ENCODE measurements at regions not wholly inside any gene's neighbourhood (a gene's known extent, or its start where the extent isn't known, plus 50 kb on each side); places are given as distances from the start of the nearest gene placed in this dataset.

- Mint-ChIP-seq H3K4me3 (ENCODE audit: unreplicated experiment) (no peak overlapping the region), H3K4me1 (ENCODE audit: unreplicated experiment) (no peaks in the 10 kb centered on the region), H3K9me3 (ENCODE audit: unreplicated experiment) (no peaks in the 10 kb centered on the region), H3K36me3 (ENCODE audit: low read depth, unreplicated experiment) (no peaks in the 10 kb centered on the region), H3K27me3 (ENCODE audit: unreplicated experiment) (peaks cover 2% of the 10 kb centered on the region), H3K27ac (ENCODE audit: unreplicated experiment) (no peak overlapping the region)
- no peak for TF ChIP-seq CTCF (IDR thresholded peaks at IDR 0.05; ENCODE audit: unreplicated experiment)
- no peak for DNase-seq (ENCODE audit: low spot score)
Measured at GRCh38 chr4:137688651-137689050, 156.4 kb upstream of the PCDH18 start.

GRCh38 chr4:137685357-137685756, 153.1 kb upstream of the PCDH18 start:
- H3K27ac Mint-ChIP-seq (ENCODE audit: unreplicated experiment) = no peak overlapping the region
- H3K4me1 Mint-ChIP-seq (ENCODE audit: unreplicated experiment) = no peaks in the 10 kb centered on the region
- no peak for TF ChIP-seq CTCF (IDR thresholded peaks at IDR 0.05; ENCODE audit: unreplicated experiment)
- no peak for DNase-seq (ENCODE audit: low spot score)
- no peak overlapping the region for H3K4me3 Mint-ChIP-seq (ENCODE audit: unreplicated experiment)
- H3K27me3 Mint-ChIP-seq (ENCODE audit: unreplicated experiment) = peaks cover 2% of the 10 kb centered on the region
- no peaks in the 10 kb centered on the region for H3K9me3 Mint-ChIP-seq (ENCODE audit: unreplicated experiment)
- no peaks in the 10 kb centered on the region for H3K36me3 Mint-ChIP-seq (ENCODE audit: low read depth, unreplicated experiment)

GRCh38 chr4:137681081-137681480, 148.8 kb upstream of the PCDH18 start:
- no peaks in the 10 kb centered on the region for H3K4me1 Mint-ChIP-seq (ENCODE audit: unreplicated experiment)
- H3K27me3 Mint-ChIP-seq (ENCODE audit: unreplicated experiment) = no peaks in the 10 kb centered on the region
- no peaks in the 10 kb centered on the region for H3K9me3 Mint-ChIP-seq (ENCODE audit: unreplicated experiment)
- no peak for DNase-seq (ENCODE audit: low spot score)
- H3K27ac Mint-ChIP-seq (ENCODE audit: unreplicated experiment) = no peak overlapping the region
- no peak for TF ChIP-seq CTCF (IDR thresholded peaks at IDR 0.05; ENCODE audit: unreplicated experiment)
- no peaks in the 10 kb centered on the region for H3K36me3 Mint-ChIP-seq (ENCODE audit: low read depth, unreplicated experiment)
- H3K4me3 Mint-ChIP-seq (ENCODE audit: unreplicated experiment) = no peak overlapping the region

GRCh38 chr4:137678796-137679195, 146.5 kb upstream of the PCDH18 start:
- no peaks in the 10 kb centered on the region for H3K9me3 Mint-ChIP-seq (ENCODE audit: unreplicated experiment)
- no peak overlapping the region for H3K27ac Mint-ChIP-seq (ENCODE audit: unreplicated experiment)
- H3K4me3 Mint-ChIP-seq (ENCODE audit: unreplicated experiment) = no peak overlapping the region
- no peaks in the 10 kb centered on the region for H3K27me3 Mint-ChIP-seq (ENCODE audit: unreplicated experiment)
- H3K4me1 Mint-ChIP-seq (ENCODE audit: unreplicated experiment) = no peaks in the 10 kb centered on the region
- no peak for TF ChIP-seq CTCF (IDR thresholded peaks at IDR 0.05; ENCODE audit: unreplicated experiment)
- no peaks in the 10 kb centered on the region for H3K36me3 Mint-ChIP-seq (ENCODE audit: low read depth, unreplicated experiment)
- no peak for DNase-seq (ENCODE audit: low spot score)

- Mint-ChIP-seq H3K9me3 (ENCODE audit: unreplicated experiment) (no peaks in the 10 kb centered on the region), H3K27me3 (ENCODE audit: unreplicated experiment) (no peaks in the 10 kb centered on the region), H3K36me3 (ENCODE audit: low read depth, unreplicated experiment) (no peaks in the 10 kb centered on the region), H3K4me3 (ENCODE audit: unreplicated experiment) (no peak overlapping the region), H3K4me1 (ENCODE audit: unreplicated experiment) (no peaks in the 10 kb centered on the region), H3K27ac (ENCODE audit: unreplicated experiment) (no peak overlapping the region)
- TF ChIP-seq CTCF (IDR thresholded peaks at IDR 0.05; ENCODE audit: unreplicated experiment) = no peak
- no peak for DNase-seq (ENCODE audit: low spot score)
Measured at GRCh38 chr4:137677863-137678262, 145.6 kb upstream of the PCDH18 start.
